Esophagus muscularis mucosa (tissue), 4 donors: ENCODE measurements at regions not wholly inside any gene's neighbourhood (a gene's known extent, or its start where the extent isn't known, plus 50 kb on each side); places are given as distances from the start of the nearest gene placed in this dataset.

Experiments
- CTCF ChIP-seq, 3 experiments: fragments of 200-600 bp in 2 of 3; fragments of 450-650 bp in 1 of 3; sonication (generic) in 2 of 3; IDR thresholded peaks; one replicate each; pipeline ENCODE4 v1.5.1; 2017 to 2019; ENCODE audit warnings: antibody characterized with exemption in 3 of 3, mild to moderate bottlenecking in 2 of 3, moderate library complexity in 1 of 3
- EP300 ChIP-seq: sonication (generic); formaldehyde crosslinking; IDR thresholded peaks from one replicate; pipeline ENCODE4 v1.6.1; 2017; ENCODE audit warnings: antibody characterized with exemption
- POLR2AphosphoS5 ChIP-seq, 2 donors: sonication (generic); formaldehyde crosslinking; IDR thresholded peaks; one replicate each; pipeline ENCODE4 v1.6.1; 2017; ENCODE audit warnings: antibody characterized with exemption in 2 of 2

- TF ChIP-seq CTCF (IDR thresholded peaks at IDR 0.05) (no peak), EP300 (no peak), POLR2AphosphoS5 (IDR thresholded peaks at IDR 0.05) (no peak)
These were observed 454.1 kb upstream of the FLRT2 start for GRCh38 chr14:85075694-85076476.
